Panc1 (cell line): ENCODE measurements at regions not wholly inside any gene's neighbourhood (a gene's known extent, or its start where the extent isn't known, plus 50 kb on each side); places are given as distances from the start of the nearest gene placed in this dataset.

Experiments
- POLR2AphosphoS5 ChIP-seq: IDR thresholded peaks from 2 replicates; pipeline ENCODE4 v1.6.1; 2012; ENCODE audit warnings: mild to moderate bottlenecking, low read depth, low read length, moderate library complexity
- SIN3A ChIP-seq: IDR thresholded peaks from 2 replicates; pipeline ENCODE4 v1.6.1; 2012; ENCODE audit warnings: low read depth, mild to moderate bottlenecking, low read length, moderate library complexity, borderline replicate concordance; ENCODE audit not compliant: insufficient read depth
- TF ChIP-seq, protein P1 (sequence below): fragments of 450-650 bp; IDR thresholded peaks from 2 replicates; pipeline ENCODE4 v1.5.1; 2017; ENCODE audit warnings: mild to moderate bottlenecking
- TF ChIP-seq, protein P2 (sequence below), 2 experiments: IDR thresholded peaks; 2 replicates each; pipeline ENCODE4 v1.6.1; 2011 to 2012; ENCODE audit warnings: low read depth in 2 of 2, control low read depth in 1 of 2, low read length in 1 of 2, mild to moderate bottlenecking in 1 of 2, moderate library complexity in 1 of 2; ENCODE audit not compliant: insufficient read depth in 1 of 2

DNA sequence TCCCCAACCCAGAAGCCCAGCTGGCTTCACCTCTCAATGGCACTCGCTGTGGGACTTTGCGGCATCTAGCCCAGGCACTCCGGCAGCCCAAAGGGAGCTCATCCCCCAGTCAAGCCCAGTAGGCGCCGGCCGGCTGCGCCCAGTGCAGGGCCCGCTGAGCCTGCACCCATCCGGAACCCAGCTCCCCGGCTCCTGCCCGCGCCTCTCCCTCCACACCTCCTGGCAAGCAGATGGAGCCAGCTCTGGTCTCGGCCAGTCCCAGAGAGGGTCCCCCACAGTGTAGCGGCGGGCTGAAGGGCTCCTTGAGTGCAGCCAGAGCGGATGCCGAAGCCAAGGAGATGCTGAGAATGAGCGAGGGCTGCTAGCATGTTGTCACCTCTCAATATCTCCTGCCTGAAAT is 116.8 kb upstream of the UGT8 start:
- TF ChIP-seq, protein P1, sequence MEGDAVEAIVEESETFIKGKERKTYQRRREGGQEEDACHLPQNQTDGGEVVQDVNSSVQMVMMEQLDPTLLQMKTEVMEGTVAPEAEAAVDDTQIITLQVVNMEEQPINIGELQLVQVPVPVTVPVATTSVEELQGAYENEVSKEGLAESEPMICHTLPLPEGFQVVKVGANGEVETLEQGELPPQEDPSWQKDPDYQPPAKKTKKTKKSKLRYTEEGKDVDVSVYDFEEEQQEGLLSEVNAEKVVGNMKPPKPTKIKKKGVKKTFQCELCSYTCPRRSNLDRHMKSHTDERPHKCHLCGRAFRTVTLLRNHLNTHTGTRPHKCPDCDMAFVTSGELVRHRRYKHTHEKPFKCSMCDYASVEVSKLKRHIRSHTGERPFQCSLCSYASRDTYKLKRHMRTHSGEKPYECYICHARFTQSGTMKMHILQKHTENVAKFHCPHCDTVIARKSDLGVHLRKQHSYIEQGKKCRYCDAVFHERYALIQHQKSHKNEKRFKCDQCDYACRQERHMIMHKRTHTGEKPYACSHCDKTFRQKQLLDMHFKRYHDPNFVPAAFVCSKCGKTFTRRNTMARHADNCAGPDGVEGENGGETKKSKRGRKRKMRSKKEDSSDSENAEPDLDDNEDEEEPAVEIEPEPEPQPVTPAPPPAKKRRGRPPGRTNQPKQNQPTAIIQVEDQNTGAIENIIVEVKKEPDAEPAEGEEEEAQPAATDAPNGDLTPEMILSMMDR, result no peak
- TF ChIP-seq, protein P2, sequence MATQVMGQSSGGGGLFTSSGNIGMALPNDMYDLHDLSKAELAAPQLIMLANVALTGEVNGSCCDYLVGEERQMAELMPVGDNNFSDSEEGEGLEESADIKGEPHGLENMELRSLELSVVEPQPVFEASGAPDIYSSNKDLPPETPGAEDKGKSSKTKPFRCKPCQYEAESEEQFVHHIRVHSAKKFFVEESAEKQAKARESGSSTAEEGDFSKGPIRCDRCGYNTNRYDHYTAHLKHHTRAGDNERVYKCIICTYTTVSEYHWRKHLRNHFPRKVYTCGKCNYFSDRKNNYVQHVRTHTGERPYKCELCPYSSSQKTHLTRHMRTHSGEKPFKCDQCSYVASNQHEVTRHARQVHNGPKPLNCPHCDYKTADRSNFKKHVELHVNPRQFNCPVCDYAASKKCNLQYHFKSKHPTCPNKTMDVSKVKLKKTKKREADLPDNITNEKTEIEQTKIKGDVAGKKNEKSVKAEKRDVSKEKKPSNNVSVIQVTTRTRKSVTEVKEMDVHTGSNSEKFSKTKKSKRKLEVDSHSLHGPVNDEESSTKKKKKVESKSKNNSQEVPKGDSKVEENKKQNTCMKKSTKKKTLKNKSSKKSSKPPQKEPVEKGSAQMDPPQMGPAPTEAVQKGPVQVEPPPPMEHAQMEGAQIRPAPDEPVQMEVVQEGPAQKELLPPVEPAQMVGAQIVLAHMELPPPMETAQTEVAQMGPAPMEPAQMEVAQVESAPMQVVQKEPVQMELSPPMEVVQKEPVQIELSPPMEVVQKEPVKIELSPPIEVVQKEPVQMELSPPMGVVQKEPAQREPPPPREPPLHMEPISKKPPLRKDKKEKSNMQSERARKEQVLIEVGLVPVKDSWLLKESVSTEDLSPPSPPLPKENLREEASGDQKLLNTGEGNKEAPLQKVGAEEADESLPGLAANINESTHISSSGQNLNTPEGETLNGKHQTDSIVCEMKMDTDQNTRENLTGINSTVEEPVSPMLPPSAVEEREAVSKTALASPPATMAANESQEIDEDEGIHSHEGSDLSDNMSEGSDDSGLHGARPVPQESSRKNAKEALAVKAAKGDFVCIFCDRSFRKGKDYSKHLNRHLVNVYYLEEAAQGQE (IDR thresholded peaks at IDR 0.05; ENCODE audit: insufficient read depth in 1 of 2, low read depth in 2 of 2, low read length in 1 of 2), result no peak
- TF ChIP-seq POLR2AphosphoS5 (no peak), SIN3A (no peak)
